H1 (cell line): ENCODE measurements at regions not wholly inside any gene's neighbourhood (a gene's known extent, or its start where the extent isn't known, plus 50 kb on each side); places are given as distances from the start of the nearest gene placed in this dataset.

ENCODE experiments used
- CTCF ChIA-PET: fragments of 300-600 bp; sonication (Branson Sonifier 250); formaldehyde crosslinking; loops from one replicate; lab custom pipeline; 2021; ENCODE audit not compliant: partially characterized antibody; lab: Charles Lee
- POLR2A ChIA-PET: fragments of 300-600 bp; sonication (Branson Sonifier 250); formaldehyde crosslinking; loops from one replicate; lab custom pipeline; 2021; ENCODE audit warnings: inconsistent platforms; ENCODE audit not compliant: partially characterized antibody; lab: Charles Lee
- DNase-seq, 2 experiments: peaks; one replicate each; pipeline versions ENCODE4 v3.0.0 to v3.0.0-alpha.2; 2010 to 2022; ENCODE audit warnings: low spot score in 2 of 2, low read depth in 1 of 2, mixed read lengths in 1 of 2
- FAIRE-seq: peaks from 2 replicates; lab custom pipeline; 2011; peaks lifted over from hg19 to GRCh38; lab: Jason Lieb, UNC
- H2AFZ ChIP-seq: 2 replicates; pipeline ENCODE4 v1.8.1; 2012; ENCODE audit warnings: low read length, inconsistent platforms
- H2AK5ac ChIP-seq: 2 replicates; pipeline ENCODE4 v1.6.1; 2013; ENCODE audit warnings: low read depth, low read length
- H2BK120ac ChIP-seq: replicated peaks from 2 replicates; pipeline ENCODE3; 2013; ENCODE audit warnings: low read depth, low read length, inconsistent platforms
- H2BK12ac ChIP-seq: 2 replicates; pipeline ENCODE4 v1.6.1; 2013; ENCODE audit warnings: low read depth, low read length
- H2BK15ac ChIP-seq: 2 replicates; pipeline ENCODE4 v1.6.1; 2013; ENCODE audit warnings: low read length
- H2BK20ac ChIP-seq: 2 replicates; pipeline ENCODE4 v1.6.1; 2013; ENCODE audit warnings: low read length
- H2BK5ac ChIP-seq: 2 replicates; pipeline ENCODE4 v1.6.1; 2013; ENCODE audit warnings: low read depth, low read length
- H3K14ac ChIP-seq: 2 replicates; pipeline ENCODE4 v1.6.1; 2013; ENCODE audit warnings: inconsistent platforms; ENCODE audit not compliant: insufficient read length
- H3K18ac ChIP-seq: 2 replicates; pipeline ENCODE4 v1.6.1; 2013; ENCODE audit warnings: low read length; ENCODE audit errors: extremely low read depth
- H3K23ac ChIP-seq: 2 replicates; pipeline ENCODE4 v1.6.1; 2013; ENCODE audit warnings: inconsistent platforms; ENCODE audit not compliant: insufficient read length
- H3K23me2 ChIP-seq: 2 replicates; pipeline ENCODE4 v1.6.1; 2013; ENCODE audit warnings: low read depth, low read length
- H3K27ac ChIP-seq: 2 replicates; pipeline ENCODE4 v1.6.1; 2011; ENCODE audit warnings: low read depth, low read length, inconsistent platforms
- H3K27me3 ChIP-seq, 4 experiments: replicated peaks in 1 of 4; 1 replicate in 1 of 4; 2 replicates in 3 of 4; pipeline versions ENCODE4 v1.6.1 to v1.8.1; 2011 to 2013; ENCODE audit warnings: low read length in 3 of 4, mild to moderate bottlenecking in 3 of 4, inconsistent platforms in 2 of 4, mixed read lengths in 2 of 4, moderate library complexity in 1 of 4; ENCODE audit not compliant: control insufficient read depth in 3 of 4, insufficient read depth in 3 of 4; ENCODE audit errors: extremely low read depth in 1 of 4
- H3K36me3 ChIP-seq, 4 experiments: 2 replicates each; pipeline versions ENCODE4 v1.6.1 to v1.8.1; 2011 to 2013; ENCODE audit warnings: mild to moderate bottlenecking in 4 of 4, low read length in 3 of 4, moderate library complexity in 2 of 4, control low read depth in 1 of 4, inconsistent platforms in 1 of 4; ENCODE audit not compliant: insufficient read depth in 4 of 4, control insufficient read depth in 2 of 4
- H3K4ac ChIP-seq: replicated peaks from 2 replicates; pipeline ENCODE3; 2013; ENCODE audit warnings: low read length, low read depth, mixed read lengths, inconsistent platforms; ENCODE audit not compliant: insufficient read length
- H3K4me1 ChIP-seq, 4 experiments: replicated peaks in 1 of 4; 1 replicate in 1 of 4; 2 replicates in 3 of 4; pipeline versions ENCODE4 v1.6.1 to v1.8.1; 2011 to 2013; ENCODE audit warnings: low read length in 3 of 4, inconsistent platforms in 2 of 4, mixed read lengths in 1 of 4; ENCODE audit not compliant: insufficient read depth in 4 of 4, control insufficient read depth in 3 of 4
- H3K4me2 ChIP-seq, 2 experiments: 2 replicates each; pipeline versions ENCODE4 v1.6.1 to v1.8.1; 2011 to 2013; ENCODE audit warnings: low read depth in 2 of 2, low read length in 2 of 2, control low read depth in 1 of 2, inconsistent platforms in 1 of 2, mild to moderate bottlenecking in 1 of 2; ENCODE audit not compliant: insufficient read depth in 1 of 2
- H3K4me3 ChIP-seq, 4 experiments: fragments of 200-600, 300-600 bp in 1 of 4; sonication (generic), shearing (Covaris generic), sonication (Bioruptor Twin) in 1 of 4; 2 replicates each; pipeline versions ENCODE4 v1.5.1 to v1.8.1; 2011 to 2016; ENCODE audit warnings: low read length in 4 of 4, low read depth in 3 of 4, control low read depth in 2 of 4, inconsistent platforms in 2 of 4, mild to moderate bottlenecking in 2 of 4, mixed read lengths in 1 of 4, moderate library complexity in 1 of 4; ENCODE audit not compliant: insufficient read depth in 2 of 4; ENCODE audit errors: extremely low read depth in 1 of 4
- H3K56ac ChIP-seq: replicated peaks from 2 replicates; pipeline ENCODE3; 2013; ENCODE audit warnings: low read depth, mild to moderate bottlenecking, mixed read lengths, low read length, inconsistent platforms; ENCODE audit not compliant: insufficient read length
- H3K79me1 ChIP-seq: 2 replicates; pipeline ENCODE4 v1.6.1; 2013; ENCODE audit warnings: low read depth, low read length, control low read depth
- H3K79me2 ChIP-seq, 2 experiments: 2 replicates each; pipeline versions ENCODE4 v1.6.1 to v1.8.1; 2012 to 2013; ENCODE audit warnings: low read length in 2 of 2, mild to moderate bottlenecking in 2 of 2, inconsistent platforms in 1 of 2; ENCODE audit not compliant: insufficient read depth in 2 of 2, control insufficient read depth in 1 of 2
- H3K9ac ChIP-seq, 4 experiments: replicated peaks in 1 of 4; 1 replicate in 1 of 4; 2 replicates in 3 of 4; pipeline versions ENCODE4 v1.6.1 to v1.8.1; 2011 to 2013; ENCODE audit warnings: low read depth in 3 of 4, low read length in 3 of 4, control low read depth in 2 of 4, mild to moderate bottlenecking in 2 of 4, moderate library complexity in 2 of 4, inconsistent platforms in 1 of 4; ENCODE audit errors: extremely low read depth in 1 of 4
- H3K9me3 ChIP-seq, 2 experiments: 2 replicates each; pipeline versions ENCODE4 v1.6.1 to v1.8.1; 2012 to 2013; ENCODE audit warnings: mild to moderate bottlenecking in 2 of 2, moderate library complexity in 2 of 2, control low read depth in 1 of 2, inconsistent platforms in 1 of 2, low read depth in 1 of 2, low read length in 1 of 2, mixed read lengths in 1 of 2; ENCODE audit not compliant: insufficient read depth in 2 of 2
- H4K20me1 ChIP-seq, 2 experiments: replicated peaks in 1 of 2; 2 replicates each; pipeline versions ENCODE3 to v1.8.1; 2011 to 2013; ENCODE audit warnings: inconsistent platforms in 2 of 2, low read length in 2 of 2, mild to moderate bottlenecking in 1 of 2; ENCODE audit not compliant: insufficient read depth in 2 of 2, control insufficient read depth in 1 of 2
- H4K5ac ChIP-seq: 2 replicates; pipeline ENCODE4 v1.6.1; 2013; ENCODE audit warnings: low read length, low read depth, mixed read lengths, inconsistent platforms; ENCODE audit not compliant: insufficient read length
- H4K8ac ChIP-seq: 2 replicates; pipeline ENCODE4 v1.8.0; 2013; ENCODE audit warnings: mild to moderate bottlenecking, moderate library complexity, low read length, inconsistent platforms; ENCODE audit not compliant: insufficient read depth; ENCODE audit errors: extremely low read depth
- H4K91ac ChIP-seq: replicated peaks from 2 replicates; pipeline ENCODE3; 2013; ENCODE audit warnings: low read length, mixed read lengths, inconsistent platforms; ENCODE audit not compliant: insufficient read length
- ASH2L ChIP-seq: fragments of 200-600, 300-600 bp; sonication (generic); IDR thresholded peaks from one replicate; pipeline ENCODE4 v1.7.1; 2017; ENCODE audit warnings: low read length
- ATF3 ChIP-seq: IDR thresholded peaks from 2 replicates; pipeline ENCODE4 v1.6.1; 2011; ENCODE audit warnings: low read depth, mild to moderate bottlenecking, low read length; ENCODE audit not compliant: insufficient read depth
- BRCA1 ChIP-seq: IDR thresholded peaks from 2 replicates; pipeline ENCODE4 v1.6.1; 2012; ENCODE audit warnings: low read depth, low read length, improper control_type of control experiment
- HDAC2 ChIP-seq, 2 experiments: fragments of 300-600 bp in 1 of 2; sonication (generic) in 1 of 2; IDR thresholded peaks; 2 replicates each; pipeline ENCODE4 v1.6.1; 2011 to 2012; ENCODE audit warnings: low read depth in 2 of 2, low read length in 2 of 2, mild to moderate bottlenecking in 2 of 2, moderate library complexity in 2 of 2, borderline replicate concordance in 1 of 2, inconsistent platforms in 1 of 2
- NANOG ChIP-seq: IDR thresholded peaks from 2 replicates; pipeline ENCODE4 v1.6.1; 2011; ENCODE audit warnings: low read length, low read depth, mild to moderate bottlenecking, inconsistent platforms; ENCODE audit not compliant: insufficient read depth, poor library complexity, severe bottlenecking
- PHF8 ChIP-seq: fragments of 200-600 bp; sonication (generic); conservative IDR thresholded peaks from 2 replicates; pipeline ENCODE4 v1.7.1; 2012; ENCODE audit warnings: low read depth, mild to moderate bottlenecking, inconsistent platforms, low read length, moderate library complexity
- POLR2A ChIP-seq, 2 experiments: IDR thresholded peaks; 1 replicate in 1 of 2; 2 replicates in 1 of 2; pipeline ENCODE4 v1.6.1; 2011; ENCODE audit warnings: low read depth in 2 of 2, low read length in 2 of 2, mild to moderate bottlenecking in 2 of 2; ENCODE audit errors: control extremely low read depth in 1 of 2
- POLR2AphosphoS5 ChIP-seq: IDR thresholded peaks from 2 replicates; pipeline ENCODE4 v1.6.1; 2011; ENCODE audit warnings: low read depth, low read length
- RFX5 ChIP-seq: IDR thresholded peaks from 2 replicates; pipeline ENCODE4 v1.6.1; 2011; ENCODE audit warnings: low read depth, low read length, improper control_type of control experiment, borderline replicate concordance
- RNF2 ChIP-seq: fragments of 200-900, 300-1000 bp; sonication (generic); IDR thresholded peaks from 2 replicates; pipeline ENCODE4 v1.7.1; 2016; ENCODE audit warnings: borderline replicate concordance, low read depth, mild to moderate bottlenecking, antibody characterized with exemption, low read length; ENCODE audit not compliant: poor library complexity, severe bottlenecking; ENCODE audit errors: missing control alignments
- SIN3A ChIP-seq, 2 experiments: IDR thresholded peaks in 1 of 2; conservative IDR thresholded peaks in 1 of 2; 2 replicates each; pipeline ENCODE4 v1.6.1; 2011 to 2012; ENCODE audit warnings: low read length in 2 of 2, improper control_type of control experiment in 1 of 2, low read depth in 1 of 2, mild to moderate bottlenecking in 1 of 2
- SIRT6 ChIP-seq: IDR thresholded peaks from one replicate; pipeline ENCODE4 v1.7.1; 2012; ENCODE audit warnings: low read length, inconsistent platforms
- SIX5 ChIP-seq: IDR thresholded peaks from 2 replicates; pipeline ENCODE4 v1.6.1; 2011; ENCODE audit warnings: mild to moderate bottlenecking, low read depth, low read length
- SP4 ChIP-seq: IDR thresholded peaks from 2 replicates; pipeline ENCODE4 v1.6.1; 2012; ENCODE audit warnings: low read length, inconsistent platforms
- TEAD4 ChIP-seq: IDR thresholded peaks from 2 replicates; pipeline ENCODE4 v1.6.1; 2012; ENCODE audit warnings: low read depth, low read length, inconsistent platforms, mixed read lengths
- WGBS, 2 experiments: shearing (Covaris generic) in 1 of 2; methylation state at CpG; one replicate each; pipeline versions ENCODE4 v1.1.6 to v1.1.7; 2013 to 2015; ENCODE audit warnings: low lambda C conversion rate in 2 of 2, mixed read lengths in 2 of 2, inconsistent platforms in 1 of 2, low coverage in 1 of 2, missing lambda C conversion rate in 1 of 2; ENCODE audit not compliant: insufficient replicate concordance in 2 of 2, insufficient coverage in 1 of 2, insufficient read length in 1 of 2; ENCODE audit errors: extremely low coverage in 1 of 2, missing lambda C conversion rate in 1 of 2; 5-methylcytosine and 5-hydroxymethylcytosine counted together

- Histone ChIP-seq H3K79me2 (no peaks in the 10 kb centered on the region), H3K23me2 (no peaks in the 10 kb centered on the region), H2BK12ac (no peak overlapping the region), H4K91ac (no peak overlapping the region), H2BK15ac (no peak overlapping the region), H2BK120ac (no peak overlapping the region), H3K27ac (no peak overlapping the region), H3K23ac (no peak overlapping the region), H3K4me1 (no peaks in the 10 kb centered on the region), H3K56ac (no peak overlapping the region), H4K20me1 (no peaks in the 10 kb centered on the region), H3K4me2 (no peak overlapping the region), H4K8ac (no peak overlapping the region), H3K36me3 (no peaks in the 10 kb centered on the region), H2BK5ac (no peak overlapping the region), H2AFZ (no peak overlapping the region), H4K5ac (no peak overlapping the region), H3K18ac (no peak overlapping the region), H3K9me3 (no peaks in the 10 kb centered on the region), H2BK20ac (no peak overlapping the region), H3K14ac (no peak overlapping the region), H3K79me1 (no peaks in the 10 kb centered on the region), H2AK5ac (no peak overlapping the region), H3K4ac (no peak overlapping the region), H3K27me3 (no peaks in the 10 kb centered on the region), H3K9ac (no peak overlapping the region), H3K4me3 (no peak overlapping the region)
- no peak for FAIRE-seq
- CTCF ChIA-PET: interaction anchor here (0.9 kb wide), 1 partner anchor 16 kb away, joined by 3 read pairs; no protein-coding TSS in a partner anchor
- DNase-seq: no peak
- POLR2A ChIA-PET: no interaction called here
- WGBS, 2 experiments: 88% methylated on average over 1 of the region's 1 CpG; no CpG with 5 or more reads in 1 of the 2 experiments
- TF ChIP-seq POLR2A (IDR thresholded peaks at IDR 0.05; ENCODE audit: control extremely low read depth in 1 of 2, low read depth in 2 of 2, low read length in 2 of 2) (no peak), TEAD4 (no peak), RNF2 (no peak), NANOG (no peak), PHF8 (no peak), SP4 (no peak), HDAC2 (IDR thresholded peaks at IDR 0.05; ENCODE audit: borderline replicate concordance in 1 of 2, low read depth in 2 of 2, low read length in 2 of 2) (no peak), SIX5 (no peak), SIRT6 (no peak), ATF3 (no peak), ASH2L (no peak), POLR2AphosphoS5 (no peak), BRCA1 (no peak), SIN3A (conservative IDR thresholded peaks at IDR 0.05 in 1 of 2, IDR thresholded peaks at IDR 0.05 in 1 of 2; ENCODE audit: low read depth in 1 of 2, low read length in 2 of 2) (no peak), RFX5 (no peak)
Observed at GRCh38 chr3:148583793-148584192, 113.9 kb upstream of the AGTR1 start.
